Smooth muscle cell (in vitro differentiated cells): ENCODE measurements at regions not wholly inside any gene's neighbourhood (a gene's known extent, or its start where the extent isn't known, plus 50 kb on each side); places are given as distances from the start of the nearest gene placed in this dataset.

Experiments
- DNase-seq: peaks from one replicate; lab custom pipeline; 2025; ENCODE audit not compliant: unreplicated experiment; lab: John Stamatoyannopoulos, UW
- H2AFZ ChIP-seq: fragments of 200-600 bp; sonication (generic); 2 replicates; pipeline ENCODE4 v1.6.0; 2016; ENCODE audit warnings: antibody characterized with exemption, low read depth, mild to moderate bottlenecking
- H3F3A ChIP-seq: fragments of 200-600 bp; sonication (generic); 2 replicates; pipeline ENCODE4 v1.6.0; 2017; ENCODE audit warnings: antibody characterized with exemption, low read depth
- H3K27ac ChIP-seq: fragments of 200-600 bp; sonication (generic); 2 replicates; pipeline ENCODE4 v1.5.1; 2016; ENCODE audit warnings: low read depth, mild to moderate bottlenecking
- H3K27me3 ChIP-seq: fragments of 200-600 bp; sonication (generic); 2 replicates; pipeline ENCODE4 v1.6.1; 2016; ENCODE audit warnings: low read depth, mild to moderate bottlenecking
- H3K36me3 ChIP-seq: fragments of 200-600 bp; sonication (generic); 2 replicates; pipeline ENCODE4 v1.5.1; 2016; ENCODE audit warnings: low read depth
- H3K4me1 ChIP-seq: fragments of 200-600 bp; sonication (generic); 2 replicates; pipeline ENCODE4 v1.5.1; 2016; ENCODE audit warnings: low read depth
- H3K4me2 ChIP-seq: fragments of 200-600 bp; sonication (generic); 2 replicates; pipeline ENCODE4 v1.6.0; 2016; ENCODE audit warnings: mild to moderate bottlenecking
- H3K4me3 ChIP-seq: fragments of 200-600 bp; sonication (generic); 2 replicates; pipeline ENCODE4 v1.5.1; 2016; ENCODE audit warnings: mild to moderate bottlenecking
- H3K79me2 ChIP-seq: fragments of 200-600 bp; sonication (generic); 2 replicates; pipeline ENCODE4 v1.6.0; 2016; ENCODE audit warnings: low read depth, mild to moderate bottlenecking
- H3K9ac ChIP-seq: fragments of 200-600 bp; sonication (generic); 2 replicates; pipeline ENCODE4 v1.6.0; 2016; ENCODE audit warnings: low read depth
- H3K9me3 ChIP-seq: fragments of 200-600 bp; sonication (generic); replicated peaks from 2 replicates; pipeline ENCODE4 v1.5.1; 2016; ENCODE audit warnings: low read depth
- H4K20me1 ChIP-seq: fragments of 200-600 bp; sonication (generic); 2 replicates; pipeline ENCODE4 v1.6.0; 2016; ENCODE audit warnings: low read depth
- CTCF ChIP-seq: fragments of 200-600 bp; sonication (generic); IDR thresholded peaks from 2 replicates; pipeline ENCODE4 v1.5.1; 2017; ENCODE audit warnings: borderline replicate concordance, mild to moderate bottlenecking, antibody characterized with exemption; ENCODE audit not compliant: insufficient read depth, poor library complexity, severe bottlenecking
- WGBS: methylation state at CpG from one replicate; pipeline ENCODE4 v1.1.7; 2016; ENCODE audit warnings: low lambda C conversion rate; 5-methylcytosine and 5-hydroxymethylcytosine counted together

DNA sequence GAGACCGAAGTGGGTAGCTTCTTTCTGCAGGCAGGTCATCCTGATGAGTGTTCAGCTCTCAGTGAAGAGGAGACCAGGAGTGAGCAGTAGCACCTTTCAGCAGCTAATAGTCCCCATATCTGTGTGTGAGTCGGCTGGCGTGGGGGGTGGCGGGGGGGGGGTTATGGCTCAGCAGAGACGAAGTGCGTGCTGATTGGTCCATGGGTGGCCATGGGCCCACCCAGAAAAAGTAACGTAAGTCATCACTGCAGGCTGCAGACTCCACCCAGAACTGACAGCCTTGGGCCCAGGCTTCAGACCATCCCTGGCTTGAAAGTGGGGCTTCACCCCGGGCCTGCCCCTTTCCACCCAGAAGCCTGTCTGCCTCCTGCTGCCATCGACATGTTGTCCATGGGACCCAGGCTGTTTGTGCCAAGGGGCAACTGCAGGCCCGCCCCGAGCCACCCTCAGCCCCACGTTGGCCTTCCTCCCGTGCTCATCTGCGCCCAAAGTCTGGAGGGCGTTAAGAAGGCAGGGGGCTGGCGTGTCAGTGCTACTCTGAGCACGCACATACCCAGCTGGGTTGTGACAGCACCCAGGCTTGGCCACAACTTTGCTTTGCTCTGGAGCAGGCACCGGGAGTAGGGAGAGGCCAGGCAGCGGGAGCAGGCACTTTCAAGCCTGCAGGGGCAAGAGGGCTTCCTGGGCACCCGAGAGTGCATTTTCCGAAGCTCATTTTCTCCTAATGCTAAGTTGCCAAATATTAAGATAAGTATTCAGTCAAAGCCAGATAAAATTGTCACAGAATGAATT, 511.7 kb upstream of the CDIN1 start:
- no peaks in the 10 kb centered on the region for H4K20me1 ChIP-seq
- H3K79me2 ChIP-seq = no peaks in the 10 kb centered on the region
- H3K9me3 ChIP-seq = no peaks in the 10 kb centered on the region
- no peak for TF ChIP-seq CTCF
- no peak overlapping the region for H3K4me2 ChIP-seq
- H3K36me3 ChIP-seq = no peaks in the 10 kb centered on the region
- DNase-seq = no peak
- no peaks in the 10 kb centered on the region for H3K27me3 ChIP-seq
- no peak overlapping the region for H3K4me3 ChIP-seq
- H3F3A ChIP-seq = no peaks in the 10 kb centered on the region
- WGBS = 95% methylated on average over 21 of the region's 21 CpGs
- H2AFZ ChIP-seq = no peak overlapping the region
- no peak overlapping the region for H3K9ac ChIP-seq
- H3K4me1 ChIP-seq = no peaks in the 10 kb centered on the region
- no peak overlapping the region for H3K27ac ChIP-seq

GRCh38 chr15:36075333-36075732, 504.1 kb upstream of the CDIN1 start:
- Histone ChIP-seq H3K79me2 (no peaks in the 10 kb centered on the region), H3K36me3 (no peaks in the 10 kb centered on the region), H3F3A (no peaks in the 10 kb centered on the region), H3K4me1 (no peaks in the 10 kb centered on the region), H3K27ac (no peak overlapping the region), H3K9ac (no peak overlapping the region), H3K4me3 (no peak overlapping the region), H3K27me3 (no peaks in the 10 kb centered on the region), H3K4me2 (no peak overlapping the region), H3K9me3 (no peaks in the 10 kb centered on the region), H2AFZ (no peak overlapping the region), H4K20me1 (no peaks in the 10 kb centered on the region)
- DNase-seq = no peak
- no peak for TF ChIP-seq CTCF

DNA sequence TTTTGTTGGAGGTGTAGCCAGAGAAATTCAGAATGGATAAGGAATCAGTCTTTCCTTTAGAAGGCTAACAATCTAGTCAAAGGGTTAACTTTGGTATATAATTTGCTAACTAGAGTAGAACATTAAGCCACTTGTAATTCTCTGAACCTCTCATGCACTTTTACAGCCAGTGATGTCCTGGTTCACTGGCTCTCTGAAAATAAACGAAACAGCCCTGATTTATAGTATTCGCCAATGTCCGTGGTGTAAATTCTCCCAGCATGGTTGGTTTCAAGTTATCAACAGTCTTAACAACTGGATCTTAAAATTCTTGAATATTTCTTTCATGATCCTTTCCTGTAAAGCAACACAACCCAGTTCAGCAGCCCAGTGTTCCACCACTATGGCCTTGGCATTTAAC, 500.4 kb upstream of the CDIN1 start:
- H3K4me1 ChIP-seq = no peaks in the 10 kb centered on the region
- no peak for TF ChIP-seq CTCF
- H3K27me3 ChIP-seq = no peaks in the 10 kb centered on the region
- H3F3A ChIP-seq = no peaks in the 10 kb centered on the region
- peaks cover 10% of the 10 kb centered on the region for H3K9me3 ChIP-seq
- no peaks in the 10 kb centered on the region for H4K20me1 ChIP-seq
- no peak overlapping the region for H3K4me2 ChIP-seq
- peaks cover 4% of the 10 kb centered on the region for H3K36me3 ChIP-seq
- 49% methylated on average over 3 of the region's 3 CpGs for WGBS
- no peak overlapping the region for H3K9ac ChIP-seq
- H3K79me2 ChIP-seq = no peaks in the 10 kb centered on the region
- H2AFZ ChIP-seq = no peak overlapping the region
- H3K27ac ChIP-seq = no peak overlapping the region
- H3K4me3 ChIP-seq = no peak overlapping the region
- no peak for DNase-seq

- DNase-seq = no peak
- Histone ChIP-seq H3K36me3 (peaks cover 4% of the 10 kb centered on the region), H3K79me2 (no peaks in the 10 kb centered on the region), H3K4me1 (no peaks in the 10 kb centered on the region), H3K4me2 (no peak overlapping the region), H4K20me1 (no peaks in the 10 kb centered on the region), H3K27ac (no peak overlapping the region), H3K9me3 (peaks cover 10% of the 10 kb centered on the region), H2AFZ (no peak overlapping the region), H3F3A (no peaks in the 10 kb centered on the region), H3K9ac (no peak overlapping the region), H3K4me3 (no peak overlapping the region), H3K27me3 (no peaks in the 10 kb centered on the region)
- WGBS = 72% methylated on average over 4 of the region's 4 CpGs
- no peak for TF ChIP-seq CTCF
Observed at GRCh38 chr15:36080759-36081158, 498.7 kb upstream of the CDIN1 start.
